IMR-90 (cell line): ENCODE measurements at regions not wholly inside any gene's neighbourhood (a gene's known extent, or its start where the extent isn't known, plus 50 kb on each side); places are given as distances from the start of the nearest gene placed in this dataset.

Source experiments
- ATAC-seq: fragments of 200-7000 bp; cut with Tn5 transposase; 2 replicates; pipeline ENCODE4 v1.9.1; 2020; ENCODE audit warnings: low read depth, mild to moderate bottlenecking, moderate library complexity
- BruUV-seq: library from RNA; stranded (reverse); fragments of 400-500 nt; replicated peaks from 2 replicates; lab custom pipeline; 2021; lab: Mats Ljungman, UMichigan
- CTCF ChIA-PET: fragments of 300-600 bp; formaldehyde crosslinking; extraction: SDS; loops from one replicate; lab custom pipeline; 2021; ENCODE audit warnings: antibody characterized with exemption; lab: Yijun Ruan, JAX
- POLR2A ChIA-PET: fragments of 300-600 bp; sonication (Branson Sonifier 250); formaldehyde crosslinking; loops from one replicate; lab custom pipeline; 2022; ENCODE audit warnings: antibody characterized with exemption; ENCODE audit not compliant: unreplicated experiment; lab: Charles Lee
- DNase-seq: peaks from one replicate; pipeline ENCODE4 v3.0.0; 2013
- H2AFZ ChIP-seq: replicated peaks from 2 replicates; pipeline ENCODE3; 2013; ENCODE audit warnings: low read length, mild to moderate bottlenecking; ENCODE audit not compliant: poor library complexity
- H2AK5ac ChIP-seq: 2 replicates; pipeline ENCODE4 v1.6.1; 2013; ENCODE audit warnings: low read depth, low read length, inconsistent platforms
- H2AK9ac ChIP-seq: replicated peaks from 2 replicates; pipeline ENCODE3; 2013; ENCODE audit warnings: mild to moderate bottlenecking, low read depth, low read length, moderate library complexity; ENCODE audit not compliant: poor library complexity
- H2BK120ac ChIP-seq: 2 replicates; pipeline ENCODE4 v1.6.1; 2013; ENCODE audit warnings: low read depth, low read length, inconsistent platforms
- H2BK15ac ChIP-seq: 3 replicates; pipeline ENCODE4 v1.6.1; 2013; ENCODE audit warnings: low read depth, low read length, inconsistent platforms
- H2BK20ac ChIP-seq: 2 replicates; pipeline ENCODE4 v1.6.1; 2013; ENCODE audit warnings: low read depth, mild to moderate bottlenecking, inconsistent platforms, low read length, moderate library complexity
- H2BK5ac ChIP-seq: 2 replicates; pipeline ENCODE4 v1.6.1; 2013; ENCODE audit warnings: mild to moderate bottlenecking, low read depth, low read length, inconsistent platforms; ENCODE audit not compliant: poor library complexity, severe bottlenecking
- H3K14ac ChIP-seq: replicated peaks from 2 replicates; pipeline ENCODE4 v1.6.1; 2013; ENCODE audit warnings: low read depth, low read length, inconsistent platforms
- H3K18ac ChIP-seq: 2 replicates; pipeline ENCODE4 v1.6.1; 2013; ENCODE audit warnings: low read depth, low read length, control low read depth
- H3K23ac ChIP-seq: 2 replicates; pipeline ENCODE4 v1.6.1; 2013; ENCODE audit warnings: low read depth, low read length, inconsistent platforms
- H3K27ac ChIP-seq: 2 replicates; pipeline ENCODE4 v1.5.1; 2013; ENCODE audit warnings: mild to moderate bottlenecking, control low read depth, low read length; ENCODE audit not compliant: insufficient read depth
- H3K27me3 ChIP-seq: 2 replicates; pipeline ENCODE4 v1.6.1; 2013; ENCODE audit warnings: low read length; ENCODE audit not compliant: control insufficient read depth, insufficient read depth
- H3K36me3 ChIP-seq: 2 replicates; pipeline ENCODE4 v1.6.1; 2013; ENCODE audit warnings: low read length, mixed read lengths; ENCODE audit not compliant: control insufficient read depth, insufficient read depth
- H3K4ac ChIP-seq: 2 replicates; pipeline ENCODE4 v1.6.1; 2013; ENCODE audit warnings: low read depth, low read length, inconsistent platforms
- H3K4me1 ChIP-seq: 2 replicates; pipeline ENCODE4 v1.6.1; 2013; ENCODE audit warnings: low read length, mixed read lengths; ENCODE audit not compliant: control insufficient read depth, insufficient read depth
- H3K4me2 ChIP-seq: 2 replicates; pipeline ENCODE4 v1.6.1; 2013; ENCODE audit warnings: low read depth, mild to moderate bottlenecking, control low read depth, low read length, moderate library complexity
- H3K4me3 ChIP-seq: 2 replicates; pipeline ENCODE4 v1.5.1; 2013; ENCODE audit warnings: low read depth, mild to moderate bottlenecking, control low read depth, low read length, moderate library complexity; ENCODE audit not compliant: insufficient read depth
- H3K56ac ChIP-seq: 2 replicates; pipeline ENCODE4 v1.6.1; 2013; ENCODE audit warnings: low read length, inconsistent platforms; ENCODE audit not compliant: insufficient read depth; ENCODE audit errors: extremely low read depth
- H3K79me1 ChIP-seq, 2 experiments: 2 replicates each; pipeline ENCODE4 v1.6.1; 2013; ENCODE audit warnings: low read length in 2 of 2, inconsistent platforms in 1 of 2, low read depth in 1 of 2
- H3K9ac ChIP-seq: 2 replicates; pipeline ENCODE4 v1.6.1; 2013; ENCODE audit warnings: low read depth, low read length, control low read depth
- H3K9me1 ChIP-seq: 2 replicates; pipeline ENCODE4 v1.6.1; 2013; ENCODE audit warnings: low read length, inconsistent platforms; ENCODE audit not compliant: insufficient read depth
- H3K9me3 ChIP-seq: 2 replicates; pipeline ENCODE4 v1.6.1; 2013; ENCODE audit warnings: low read length; ENCODE audit not compliant: control insufficient read depth, insufficient read depth
- H4K20me1 ChIP-seq: 2 replicates; pipeline ENCODE4 v1.6.1; 2013; ENCODE audit warnings: low read length, inconsistent platforms; ENCODE audit not compliant: insufficient read depth
- H4K5ac ChIP-seq: 2 replicates; pipeline ENCODE4 v1.6.1; 2013; ENCODE audit warnings: mild to moderate bottlenecking, low read depth, low read length, control low read depth
- H4K8ac ChIP-seq, 2 experiments: 2 replicates each; pipeline ENCODE4 v1.6.1; 2013; ENCODE audit warnings: low read depth in 2 of 2, low read length in 2 of 2, control low read depth in 1 of 2, inconsistent platforms in 1 of 2
- H4K91ac ChIP-seq: 2 replicates; pipeline ENCODE4 v1.6.1; 2013; ENCODE audit warnings: low read depth, low read length, inconsistent platforms; ENCODE audit not compliant: insufficient read depth
- CEBPB ChIP-seq: IDR thresholded peaks from 2 replicates; pipeline ENCODE4 v1.6.1; 2012; ENCODE audit warnings: low read depth, low read length, improper control_type of control experiment
- CHD1 ChIP-seq: IDR thresholded peaks from 2 replicates; pipeline ENCODE4 v1.6.1; 2012; ENCODE audit warnings: low read depth, low read length, improper control_type of control experiment
- CTCF ChIP-seq: conservative IDR thresholded peaks from 2 replicates; pipeline ENCODE4 v1.5.1; 2012; ENCODE audit warnings: mild to moderate bottlenecking, low read depth, low read length, improper control_type of control experiment
- ELK1 ChIP-seq: fragments of 150-350 bp; IDR thresholded peaks from 2 replicates; pipeline ENCODE4 v1.6.1; 2016; ENCODE audit warnings: low read depth, mild to moderate bottlenecking, low read length, moderate library complexity, borderline replicate concordance
- MAZ ChIP-seq: IDR thresholded peaks from 2 replicates; pipeline ENCODE4 v1.6.1; 2012; ENCODE audit warnings: low read depth, mild to moderate bottlenecking, low read length, improper control_type of control experiment, moderate library complexity, borderline replicate concordance
- MXI1 ChIP-seq: IDR thresholded peaks from 2 replicates; pipeline ENCODE4 v1.6.1; 2012; ENCODE audit warnings: low read depth, mild to moderate bottlenecking, low read length, moderate library complexity, borderline replicate concordance
- RCOR1 ChIP-seq: IDR thresholded peaks from 2 replicates; pipeline ENCODE4 v1.6.1; 2012; ENCODE audit warnings: mild to moderate bottlenecking, low read length, improper control_type of control experiment; ENCODE audit not compliant: insufficient replicate concordance
- WGBS, 2 experiments: methylation state at CpG; one replicate each; pipeline versions ENCODE4 v1.1.5 to v1.1.7; 2013; ENCODE audit warnings: missing lambda C conversion rate in 2 of 2; ENCODE audit not compliant: insufficient read length in 1 of 2; ENCODE audit errors: extremely low coverage in 2 of 2; 5-methylcytosine and 5-hydroxymethylcytosine counted together
- dilution Hi-C: fragments of 300-500 bp; cut with HindIII; formaldehyde crosslinking; loops from one replicate; pipeline ENCODE4 v1.14.3; 2018; ENCODE audit warnings: low sequenced_read_pairs; ENCODE audit not compliant: unreplicated experiment
- in situ Hi-C: fragments of 300-500 bp; cut with MboI; formaldehyde crosslinking; loops from 3 replicates; pipeline ENCODE4 v1.14.3; 2019; ENCODE audit warnings: low sequenced_read_pairs, inconsistent platforms, mixed read lengths
- intact Hi-C: fragments of 100-400 bp; cut with micrococcal nuclease; formaldehyde crosslinking; loops from 2 replicates; pipeline ENCODE4 v1.10.0; 2022

GRCh38 chr6:14335071-14335470 lies 217.5 kb downstream of the CD83 start:
- dilution Hi-C loops: no loop called here

More at GRCh38 chr6:14335071-14335470, 217.5 kb downstream of the CD83 start:
- peaks cover 2% of the 10 kb centered on the region for H3K4me1 ChIP-seq
- ATAC-seq (no peak), DNase-seq (no peak)
- ChIA-PET CTCF (no interaction called here), POLR2A (no interaction called here)
- H2BK5ac ChIP-seq: no peak overlapping the region
- TF ChIP-seq CEBPB: no peak
- TF ChIP-seq MAZ: no peak
- TF ChIP-seq RCOR1: no peak
- no peak for TF ChIP-seq MXI1
- TF ChIP-seq CTCF: no peak
- TF ChIP-seq ELK1: no peak
- no peak for TF ChIP-seq CHD1
- no peak overlapping the region for H2BK15ac ChIP-seq
- H2BK20ac ChIP-seq: no peak overlapping the region
- no peak overlapping the region for H4K8ac ChIP-seq
- H4K91ac ChIP-seq: no peak overlapping the region
- H3K23ac ChIP-seq: no peak overlapping the region
- H3K4me3 ChIP-seq: no peak overlapping the region
- H3K36me3 ChIP-seq: no peaks in the 10 kb centered on the region
- no peak overlapping the region for H4K5ac ChIP-seq
- no peak overlapping the region for H2BK120ac ChIP-seq
- no peak overlapping the region for H2AK5ac ChIP-seq
- H4K20me1 ChIP-seq: no peaks in the 10 kb centered on the region
- no peak overlapping the region for H3K4ac ChIP-seq
- H3K14ac ChIP-seq: no peak overlapping the region
- no peak overlapping the region for H3K27ac ChIP-seq
- no peak overlapping the region for H2AFZ ChIP-seq
- intact Hi-C loops (no loop called here), in situ Hi-C loops (no loop called here)
- H3K79me1 ChIP-seq: no peaks in the 10 kb centered on the region
- WGBS, 2 experiments: no CpG with 5 or more reads among the region's 2 CpGs
- H2AK9ac ChIP-seq: no peak overlapping the region
- H3K18ac ChIP-seq: no peak overlapping the region
- no peak overlapping the region for H3K9ac ChIP-seq
- H3K56ac ChIP-seq: no peak overlapping the region
- H3K4me2 ChIP-seq: no peak overlapping the region
- no peaks in the 10 kb centered on the region for H3K9me3 ChIP-seq
- no TSS peak for BruUV-seq
- no peaks in the 10 kb centered on the region; the same call in 1 of the 2 replicates for H3K27me3 ChIP-seq
- H3K9me1 ChIP-seq: no peaks in the 10 kb centered on the region
